Frontal cortex (tissue), 1 donor: ENCODE measurements at regions not wholly inside any gene's neighbourhood (a gene's known extent, or its start where the extent isn't known, plus 50 kb on each side); places are given as distances from the start of the nearest gene placed in this dataset. TPM values are rescaled to one million over a fixed set of nuclear protein-coding genes. Genes with fewer than 3 reads are reported as not detected.

ENCODE experiments used
- small RNA-seq: library from RNA; depleted of rRNA; stranded (forward); fragments of <200 nt; gene quantifications from one replicate; pipeline ENCODE3, GENCODE V24; 2014

Small RNA genes lying in the stretch of these regions (small RNA-seq; reads per million reads assigned to genes)
- gene RNA5SP279 = not detected
